OCI-LY1 (cell line): ENCODE measurements at regions not wholly inside any gene's neighbourhood (a gene's known extent, or its start where the extent isn't known, plus 50 kb on each side); places are given as distances from the start of the nearest gene placed in this dataset.

ENCODE experiments used
- CTCF ChIP-seq: fragments of 200-600 bp; sonication (generic), shearing (Covaris generic); IDR thresholded peaks from 2 replicates; pipeline ENCODE4 v1.5.1; 2017; ENCODE audit warnings: mild to moderate bottlenecking, antibody characterized with exemption, low read length, moderate library complexity, mixed read lengths
- EZH2 ChIP-seq: fragments of 200-600 bp; sonication (generic), shearing (Covaris generic); IDR thresholded peaks from 2 replicates; pipeline ENCODE4 v1.8.0; 2017; ENCODE audit warnings: borderline replicate concordance, mixed run types, mild to moderate bottlenecking, antibody characterized with exemption, low read length, moderate library complexity, mixed read lengths

- TF ChIP-seq CTCF (no peak), EZH2 (no peak)
Observed at GRCh38 chrX:95907081-95907480, 777.6 kb upstream of the DIAPH2 start.
